ENCODE measurements at regions not wholly inside any gene's neighbourhood (a gene's known extent, or its start where the extent isn't known, plus 50 kb on each side); places are given as distances from the start of the nearest gene placed in this dataset.

DNA sequence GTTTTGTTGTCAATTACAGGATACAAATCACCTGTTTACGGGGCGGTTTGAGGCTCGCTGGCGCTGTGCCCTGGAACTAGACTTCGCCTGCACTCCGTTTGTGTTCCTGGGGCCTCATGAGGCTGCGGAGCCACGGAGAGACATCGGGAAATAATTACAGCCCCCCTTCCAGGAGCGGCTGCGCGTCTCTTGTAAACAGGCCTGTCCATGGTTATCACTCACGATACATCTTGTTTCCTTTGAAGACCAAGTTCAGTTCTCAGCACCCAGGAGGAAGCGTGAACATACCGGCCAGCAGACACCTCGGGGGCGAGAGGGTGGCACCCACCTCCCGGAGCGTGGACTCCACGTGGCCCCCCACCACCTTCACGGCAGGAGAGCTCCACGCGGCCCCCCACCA lies 297.1 kb upstream of the IRX4 start:
- DNase-seq = no peak

DNA sequence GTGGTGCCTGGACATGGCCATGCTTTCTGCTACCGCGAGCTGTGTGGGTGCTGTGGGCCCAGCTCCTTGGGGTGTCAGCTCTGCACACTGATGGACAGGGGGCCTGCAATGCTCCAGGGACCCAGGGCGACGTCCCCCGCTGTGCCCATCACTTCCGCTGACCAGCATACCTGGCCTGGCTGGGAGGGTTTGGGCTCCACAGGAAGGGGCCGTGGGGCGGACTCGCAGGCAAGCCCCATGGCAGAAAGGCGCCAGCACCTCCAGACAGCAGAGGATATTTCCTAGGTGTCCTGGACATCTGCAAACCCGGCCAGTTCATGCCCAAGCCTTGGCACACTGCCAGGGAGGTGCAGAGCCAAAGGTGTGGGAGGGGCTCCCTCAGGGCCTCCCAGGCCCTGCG lies 295.8 kb upstream of the IRX4 start:
- DNase-seq = no peak

GRCh38 chr5:2178071-2178477 lies 295.3 kb upstream of the IRX4 start:
- no peak for DNase-seq

- no peak for DNase-seq
Observed at GRCh38 chr5:2177244-2177643, 294.5 kb upstream of the IRX4 start.

DNA sequence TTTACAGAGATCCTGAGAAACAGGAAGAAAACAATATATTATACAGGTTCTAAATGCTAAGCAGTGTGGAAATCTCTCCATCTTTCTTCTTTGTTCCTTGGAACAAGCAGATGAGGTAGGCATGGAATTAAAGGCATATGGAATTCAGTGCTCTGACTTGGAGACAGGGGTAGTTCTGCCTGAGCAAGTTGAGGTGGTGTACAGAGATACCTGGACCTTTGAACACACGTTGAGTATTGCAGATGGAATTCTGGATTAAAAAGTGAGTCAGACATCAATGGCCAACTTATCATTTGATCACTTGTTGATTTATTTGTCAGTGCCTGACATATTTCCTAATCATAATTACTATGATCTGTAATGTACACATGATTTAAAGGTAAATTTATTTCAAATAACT lies 293.9 kb upstream of the IRX4 start:
- DNase-seq = no peak

- DNase-seq = no peak
Observed at GRCh38 chr5:2175842-2176404, 293.2 kb upstream of the IRX4 start.

DNA sequence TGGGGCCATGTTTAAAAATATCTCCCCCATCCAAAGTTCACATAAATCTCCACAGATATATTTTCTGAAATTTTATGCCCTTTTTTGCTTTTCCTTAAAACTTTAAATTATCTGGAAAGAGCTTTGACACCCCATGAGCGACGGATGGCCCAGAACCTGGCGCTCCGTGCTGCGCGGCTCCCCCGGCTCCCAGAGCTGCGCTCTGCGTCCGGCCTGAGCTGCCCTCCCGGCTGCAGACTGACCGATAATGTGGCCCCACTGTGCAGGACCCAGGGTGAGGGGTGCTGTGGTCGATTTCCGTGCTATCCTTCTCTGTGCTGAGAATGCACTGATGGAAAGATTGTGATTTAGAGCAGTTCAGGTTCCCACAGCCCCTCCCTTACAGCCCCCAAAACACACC lies 292.3 kb upstream of the IRX4 start:
- no peak for DNase-seq

DNA sequence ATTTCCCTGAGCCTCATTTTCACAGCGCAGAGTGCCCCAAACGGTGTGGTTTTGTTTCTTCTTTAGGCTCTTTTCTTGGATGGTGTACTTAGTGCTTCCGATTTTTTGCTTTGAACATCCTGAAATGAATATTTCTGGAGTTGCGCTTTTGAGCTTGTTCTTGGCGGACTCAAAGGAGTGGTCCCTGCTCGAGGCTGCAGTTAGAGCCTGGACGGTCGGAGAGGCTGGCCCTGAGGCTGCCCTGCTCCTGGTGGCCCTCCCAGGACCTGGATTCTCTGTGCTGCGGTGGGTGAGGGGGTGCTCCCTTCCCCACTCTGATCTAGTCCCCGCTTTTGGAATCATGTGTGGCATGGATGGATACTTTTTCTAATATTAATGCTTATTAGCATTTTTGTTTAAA lies 291.8 kb upstream of the IRX4 start:
- no peak for DNase-seq

DNA sequence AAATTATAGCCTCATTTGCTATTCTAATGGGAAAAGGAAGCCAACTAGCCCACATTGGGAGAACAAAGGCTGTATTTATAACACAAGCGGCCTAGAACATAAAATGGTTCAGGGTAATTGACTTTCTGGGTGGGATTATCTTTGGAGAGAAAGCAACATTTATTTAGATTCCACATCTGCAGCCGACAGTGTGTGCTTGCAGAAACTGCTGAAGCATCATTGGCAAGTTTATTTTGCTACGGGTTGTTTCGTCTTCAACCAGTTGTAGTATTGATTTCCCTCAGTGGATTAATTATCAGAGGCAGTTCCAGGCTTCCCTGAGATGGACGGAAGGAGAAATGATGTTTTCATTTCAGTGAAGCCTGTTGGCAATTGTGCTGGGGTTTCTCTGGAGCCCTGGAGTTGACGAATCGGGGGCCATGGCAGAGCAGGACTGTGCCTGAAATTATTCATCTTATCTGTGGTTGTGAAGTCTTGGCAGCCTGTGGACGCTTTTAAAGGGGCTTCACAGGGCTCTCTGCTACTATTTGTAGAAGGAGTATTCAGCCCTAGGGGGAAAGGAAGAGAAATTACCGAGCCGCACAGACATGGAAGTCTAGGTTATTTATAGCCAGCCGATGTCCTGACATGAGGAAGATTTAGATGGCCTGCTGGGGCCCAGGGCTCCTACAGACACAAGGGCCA lies 290.6 kb upstream of the IRX4 start:
- DNase-seq = no peak

DNA sequence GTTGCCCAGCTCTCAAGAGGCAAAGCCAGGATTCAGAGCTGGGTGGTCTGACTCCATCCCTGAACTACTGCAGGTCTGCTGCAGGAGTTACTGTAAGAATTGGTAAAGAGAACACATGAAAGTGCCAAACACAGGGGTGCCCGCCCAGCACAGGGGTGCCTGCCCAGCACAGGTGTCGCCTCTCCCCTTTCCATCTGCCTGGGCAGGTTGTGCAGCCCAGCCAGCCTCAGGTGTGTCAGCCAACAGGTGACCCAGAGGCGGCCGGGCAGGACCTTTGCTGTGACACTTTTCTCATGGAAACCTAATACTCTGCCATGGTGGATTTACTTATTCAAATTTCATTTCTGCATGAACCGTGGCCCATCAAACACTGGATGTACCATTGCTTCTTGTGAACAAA lies 289.7 kb upstream of the IRX4 start:
- no peak for DNase-seq

DNA sequence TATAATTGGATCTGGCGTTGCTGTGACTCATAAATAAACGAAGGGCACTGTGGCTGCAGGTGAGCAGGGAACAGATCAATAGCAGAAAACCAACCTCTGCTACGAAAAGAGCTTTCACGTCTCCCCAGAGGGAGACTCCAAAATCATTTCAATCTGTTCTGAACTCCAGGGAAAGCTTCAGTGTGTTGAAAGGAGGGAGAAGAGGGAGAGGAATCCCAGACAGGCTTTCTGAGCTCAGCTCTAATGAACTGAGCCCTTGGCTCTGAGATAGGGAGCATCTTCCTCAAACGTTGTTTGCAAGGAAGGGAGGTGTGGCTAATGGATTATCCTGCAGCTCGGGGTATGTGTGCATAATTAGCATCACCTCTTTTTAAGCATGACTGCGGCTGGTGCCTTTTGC lies 288.0 kb upstream of the IRX4 start:
- DNase-seq = no peak

- DNase-seq = no peak
Observed at GRCh38 chr5:2169850-2170760, 287.4 kb upstream of the IRX4 start.

DNA sequence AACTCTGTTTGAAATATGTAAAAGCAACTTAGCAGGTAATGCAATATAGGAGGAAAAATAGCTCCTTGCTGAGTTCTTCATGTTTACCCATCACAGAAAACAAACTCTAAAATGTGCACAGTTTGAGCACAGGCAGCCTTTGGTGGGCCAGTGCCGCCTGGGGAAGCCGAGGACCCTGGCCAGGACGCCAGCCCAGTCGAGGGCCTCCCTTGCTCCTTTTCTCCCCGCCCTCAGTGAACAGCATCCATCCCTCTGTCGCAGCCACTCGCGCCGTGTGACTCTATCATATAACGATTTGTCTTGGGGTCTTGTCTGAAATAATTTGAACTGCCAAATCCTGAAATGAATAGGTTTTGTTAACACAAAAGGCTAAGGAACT lies 286.7 kb upstream of the IRX4 start:
- DNase-seq = no peak

- DNase-seq = no peak
Observed at GRCh38 chr5:2168601-2169429, 286.1 kb upstream of the IRX4 start.

DNA sequence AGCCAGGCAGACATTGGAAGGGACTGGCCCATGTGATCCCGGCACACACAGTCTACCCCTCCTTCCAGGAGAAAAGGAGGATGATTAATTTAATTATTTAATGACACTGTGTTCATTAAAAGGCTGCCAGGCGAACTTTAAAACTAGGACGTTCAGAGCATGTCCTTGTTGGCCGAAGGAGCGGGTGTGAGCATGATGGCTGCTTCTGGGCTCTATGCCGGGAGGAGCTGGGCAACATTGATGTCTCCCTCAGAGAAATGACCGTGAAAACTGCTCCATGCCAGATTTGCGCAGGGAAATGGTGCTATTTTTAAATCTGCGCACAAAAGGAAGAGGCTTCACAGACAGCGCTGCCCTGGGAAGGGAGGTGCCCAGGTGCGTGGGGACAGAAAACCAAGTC lies 284.9 kb upstream of the IRX4 start:
- no peak for DNase-seq

GRCh38 chr5:2166979-2167377 lies 284.3 kb upstream of the IRX4 start:
- no peak for DNase-seq

DNA sequence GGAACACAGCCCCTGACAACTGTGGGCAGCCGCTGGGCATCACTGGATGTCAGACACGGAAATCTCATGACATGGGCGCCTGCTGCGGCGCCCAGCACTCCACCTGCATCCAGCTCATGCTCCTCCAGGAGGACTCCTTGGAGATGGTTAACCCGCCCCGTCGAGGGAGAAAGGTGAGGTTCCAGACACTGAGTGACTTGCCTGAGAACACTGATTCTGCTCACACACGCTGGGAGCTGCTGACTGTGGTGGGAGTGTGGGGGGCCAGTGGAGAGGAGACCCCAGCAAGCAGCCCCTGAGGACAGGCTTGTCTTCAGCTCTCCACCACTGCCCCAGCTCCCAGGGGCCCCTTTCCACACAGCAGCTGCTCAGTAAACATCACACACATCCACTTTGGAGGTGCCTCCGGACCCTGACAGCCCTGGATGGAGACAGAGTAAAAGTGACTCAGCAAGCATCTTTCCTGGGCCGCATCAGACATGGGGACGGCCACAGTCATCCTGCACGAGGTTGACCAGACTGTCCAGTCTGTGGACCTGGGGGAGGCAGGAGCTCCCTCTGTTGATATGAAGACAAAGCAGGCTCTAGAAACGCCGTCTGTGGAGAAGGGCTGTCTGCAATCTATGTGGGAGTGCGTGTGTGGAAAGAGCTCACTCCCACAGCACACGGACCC lies 283.7 kb upstream of the IRX4 start:
- DNase-seq = no peak

DNA sequence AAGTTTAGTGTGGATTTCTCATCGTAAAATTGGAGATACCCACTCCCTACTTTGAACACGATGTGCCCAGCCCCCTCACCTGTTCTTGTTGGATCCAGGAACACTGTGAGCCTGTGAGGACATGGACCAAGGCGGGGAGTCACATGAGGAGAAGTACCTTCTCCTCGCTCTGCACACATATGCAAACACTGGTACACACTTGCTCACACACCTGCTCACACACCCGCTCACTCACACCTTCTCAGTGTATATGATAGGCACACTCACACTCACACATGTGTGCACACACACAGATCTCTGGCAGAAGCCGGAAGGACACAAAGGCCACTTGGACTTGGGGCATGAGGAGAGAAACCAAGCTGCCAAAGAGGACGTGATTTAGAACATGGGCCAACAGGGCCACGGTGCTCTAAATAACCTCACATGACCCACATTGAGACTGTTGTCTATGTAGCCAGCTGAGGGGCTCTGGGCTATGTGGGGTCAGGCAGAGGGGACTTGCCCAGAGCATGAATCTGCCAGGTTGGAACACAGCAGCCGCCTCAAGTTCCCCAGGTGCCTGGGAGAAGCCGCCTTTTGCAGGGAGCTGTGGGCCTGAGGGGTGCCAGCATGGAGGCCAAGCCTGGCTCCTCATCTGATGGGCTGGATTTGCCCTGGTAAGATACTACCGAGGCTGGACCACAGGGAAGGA lies 283.0 kb upstream of the IRX4 start:
- DNase-seq = no peak

- DNase-seq = no peak
Observed at GRCh38 chr5:2165203-2165602, 282.5 kb upstream of the IRX4 start.

- no peak for DNase-seq
Observed at GRCh38 chr5:2164586-2164985, 281.9 kb upstream of the IRX4 start.

- no peak for DNase-seq
Observed at GRCh38 chr5:2163940-2164490, 281.3 kb upstream of the IRX4 start.
